Caco-2 (cell line): ENCODE measurements at regions not wholly inside any gene's neighbourhood (a gene's known extent, or its start where the extent isn't known, plus 50 kb on each side); places are given as distances from the start of the nearest gene placed in this dataset.

ENCODE experiments used
- BruUV-seq: library from RNA; stranded (reverse); fragments of 400-500 nt; replicated peaks from 2 replicates; lab custom pipeline; 2021; lab: Mats Ljungman, UMichigan
- CTCF ChIA-PET: fragments of 300-600 bp; sonication (Branson Sonifier 250); formaldehyde crosslinking; loops from one replicate; lab custom pipeline; 2022; ENCODE audit warnings: antibody characterized with exemption; lab: Charles Lee
- POLR2A ChIA-PET: fragments of 300-600 bp; sonication (Branson Sonifier 250); formaldehyde crosslinking; loops from one replicate; lab custom pipeline; 2022; ENCODE audit warnings: antibody characterized with exemption; lab: Charles Lee
- DNase-seq, 2 experiments: peaks; one replicate each; pipeline versions ENCODE4 v3.0.0 to v3.0.0-alpha.2; 2020 to 2022
- H3K27me3 ChIP-seq: replicated peaks from 2 replicates; pipeline ENCODE4 v1.6.0; 2011; ENCODE audit warnings: low read length; ENCODE audit not compliant: control insufficient read depth, insufficient read depth
- H3K36me3 ChIP-seq: 2 replicates; pipeline ENCODE4 v1.5.1; 2011; ENCODE audit warnings: low read length; ENCODE audit not compliant: control insufficient read depth, insufficient read depth
- H3K4me1 ChIP-seq: fragments of 250-450 bp; sonication (Bioruptor Pico); 2 replicates; pipeline ENCODE4 v1.5.1; 2020; ENCODE audit warnings: mild to moderate bottlenecking
- H3K4me3 ChIP-seq: 2 replicates; pipeline ENCODE4 v1.5.1; 2011; ENCODE audit warnings: low read depth, mild to moderate bottlenecking, control low read depth, low read length
- H3K9me3 ChIP-seq: fragments of 250-450 bp; sonication (Bioruptor Pico); 2 replicates; pipeline ENCODE4 v1.5.1; 2020; ENCODE audit warnings: mild to moderate bottlenecking, moderate library complexity
- H3K27ac Mint-ChIP-seq: one replicate; pipeline ENCODE4 v1.8.0; 2022; ENCODE audit warnings: mixed read lengths; ENCODE audit not compliant: unreplicated experiment
- H3K27me3 Mint-ChIP-seq: one replicate; pipeline ENCODE4 v1.8.0; 2022; ENCODE audit warnings: mixed read lengths; ENCODE audit not compliant: insufficient read depth, unreplicated experiment
- H3K36me3 Mint-ChIP-seq: one replicate; pipeline ENCODE4 v1.8.0; 2022; ENCODE audit warnings: mild to moderate bottlenecking, mixed read lengths; ENCODE audit not compliant: insufficient read depth, unreplicated experiment
- H3K4me1 Mint-ChIP-seq: one replicate; pipeline ENCODE4 v1.8.0; 2022; ENCODE audit warnings: low read depth, mixed read lengths; ENCODE audit not compliant: unreplicated experiment
- H3K4me3 Mint-ChIP-seq: one replicate; pipeline ENCODE4 v1.8.0; 2022; ENCODE audit warnings: mild to moderate bottlenecking, moderate library complexity, mixed read lengths; ENCODE audit not compliant: unreplicated experiment
- H3K9me3 Mint-ChIP-seq: one replicate; pipeline ENCODE4 v1.8.0; 2022; ENCODE audit warnings: mixed read lengths; ENCODE audit not compliant: unreplicated experiment
- CTCF ChIP-seq, 2 experiments: fragments of 200-600 bp in 1 of 2; IDR thresholded peaks; 1 replicate in 1 of 2; 2 replicates in 1 of 2; pipeline versions ENCODE4 v1.5.1 to v1.8.0; 2011 to 2022; ENCODE audit warnings: antibody characterized with exemption in 1 of 2, control low read depth in 1 of 2, inconsistent platforms in 1 of 2, low read depth in 1 of 2, low read length in 1 of 2, mild to moderate bottlenecking in 1 of 2, moderate library complexity in 1 of 2; ENCODE audit not compliant: insufficient read depth in 1 of 2, severe bottlenecking in 1 of 2, unreplicated experiment in 1 of 2
- intact Hi-C: fragments of 100-400 bp; cut with micrococcal nuclease; formaldehyde crosslinking; loops from one replicate; pipeline ENCODE4 v1.10.0; 2022; ENCODE audit not compliant: unreplicated experiment

GRCh38 chr4:60033826-60034225 is 1166.3 kb upstream of the ADGRL3 start:
- no peak overlapping the region for H3K4me3 Mint-ChIP-seq
- Histone ChIP-seq H3K4me1 (no peaks in the 10 kb centered on the region), H3K9me3 (no peaks in the 10 kb centered on the region), H3K4me3 (no peak overlapping the region), H3K36me3 (no peaks in the 10 kb centered on the region), H3K27me3 (no peaks in the 10 kb centered on the region)
- BruUV-seq: no TSS peak
- POLR2A ChIA-PET: no interaction called here
- CTCF ChIA-PET: no interaction called here
- intact Hi-C loops: no loop called here
- no peak for TF ChIP-seq CTCF (IDR thresholded peaks at IDR 0.05; ENCODE audit: insufficient read depth in 1 of 2, low read depth in 1 of 2, low read length in 1 of 2, severe bottlenecking in 1 of 2, unreplicated experiment in 1 of 2)
- H3K4me1 Mint-ChIP-seq: no peaks in the 10 kb centered on the region
- no peak overlapping the region for H3K27ac Mint-ChIP-seq
- no peak for DNase-seq
- no peaks in the 10 kb centered on the region for H3K36me3 Mint-ChIP-seq
- no peaks in the 10 kb centered on the region for H3K9me3 Mint-ChIP-seq
- H3K27me3 Mint-ChIP-seq: no peaks in the 10 kb centered on the region

- intact Hi-C loops: no loop called here
- DNase-seq: no peak
- TF ChIP-seq CTCF (IDR thresholded peaks at IDR 0.05; ENCODE audit: insufficient read depth in 1 of 2, low read depth in 1 of 2, low read length in 1 of 2, severe bottlenecking in 1 of 2, unreplicated experiment in 1 of 2): no peak
- CTCF ChIA-PET: no interaction called here
- Histone ChIP-seq H3K27me3 (no peaks in the 10 kb centered on the region), H3K4me3 (no peak overlapping the region), H3K36me3 (no peaks in the 10 kb centered on the region), H3K4me1 (no peaks in the 10 kb centered on the region), H3K9me3 (no peaks in the 10 kb centered on the region)
- H3K4me1 Mint-ChIP-seq: no peaks in the 10 kb centered on the region
- POLR2A ChIA-PET: no interaction called here
- no TSS peak for BruUV-seq
- H3K36me3 Mint-ChIP-seq: no peaks in the 10 kb centered on the region
- no peaks in the 10 kb centered on the region for H3K27me3 Mint-ChIP-seq
- no peak overlapping the region for H3K4me3 Mint-ChIP-seq
- H3K9me3 Mint-ChIP-seq: no peaks in the 10 kb centered on the region
- no peak overlapping the region for H3K27ac Mint-ChIP-seq
Measured at GRCh38 chr4:60034361-60034760, 1165.8 kb upstream of the ADGRL3 start.

GRCh38 chr4:60039908-60040307 is 1160.2 kb upstream of the ADGRL3 start:
- no TSS peak for BruUV-seq
- intact Hi-C loops: no loop called here
- H3K36me3 Mint-ChIP-seq: no peaks in the 10 kb centered on the region
- ChIA-PET CTCF (no interaction called here), POLR2A (no interaction called here)
- Histone ChIP-seq H3K4me1 (no peaks in the 10 kb centered on the region), H3K4me3 (no peak overlapping the region), H3K27me3 (no peaks in the 10 kb centered on the region), H3K36me3 (no peaks in the 10 kb centered on the region), H3K9me3 (no peaks in the 10 kb centered on the region)
- H3K4me3 Mint-ChIP-seq: no peak overlapping the region
- no peak overlapping the region for H3K27ac Mint-ChIP-seq
- no peak for DNase-seq
- no peak for TF ChIP-seq CTCF (IDR thresholded peaks at IDR 0.05; ENCODE audit: insufficient read depth in 1 of 2, low read depth in 1 of 2, low read length in 1 of 2, severe bottlenecking in 1 of 2, unreplicated experiment in 1 of 2)
- H3K4me1 Mint-ChIP-seq: no peaks in the 10 kb centered on the region
- no peaks in the 10 kb centered on the region for H3K27me3 Mint-ChIP-seq
- H3K9me3 Mint-ChIP-seq: no peaks in the 10 kb centered on the region
